Nephron progenitor cell (in vitro differentiated cells): ENCODE measurements at regions not wholly inside any gene's neighbourhood (a gene's known extent, or its start where the extent isn't known, plus 50 kb on each side); places are given as distances from the start of the nearest gene placed in this dataset.

ENCODE experiments used
- DNase-seq: peaks from one replicate; pipeline ENCODE4 v3.0.0; 2021
- H3K27ac Mint-ChIP-seq: 2 replicates; pipeline ENCODE4 v1.8.0; 2021; ENCODE audit warnings: mild to moderate bottlenecking, moderate library complexity, mixed read lengths
- H3K27me3 Mint-ChIP-seq: 2 replicates; pipeline ENCODE4 v1.8.0; 2021; ENCODE audit warnings: mild to moderate bottlenecking, low read depth, mixed read lengths; ENCODE audit not compliant: poor library complexity
- H3K36me3 Mint-ChIP-seq: 2 replicates; pipeline ENCODE4 v1.8.0; 2021; ENCODE audit warnings: low read depth, mixed read lengths
- H3K4me1 Mint-ChIP-seq: 2 replicates; pipeline ENCODE4 v1.8.0; 2021; ENCODE audit warnings: mixed read lengths
- H3K4me3 Mint-ChIP-seq: 2 replicates; pipeline ENCODE4 v1.8.0; 2021; ENCODE audit warnings: mild to moderate bottlenecking, moderate library complexity, mixed read lengths
- H3K9me3 Mint-ChIP-seq: 2 replicates; pipeline ENCODE4 v1.8.0; 2021; ENCODE audit warnings: mild to moderate bottlenecking, moderate library complexity, mixed read lengths
- CTCF ChIP-seq: fragments of 200-600 bp; sonication (generic); IDR thresholded peaks from 2 replicates; pipeline ENCODE4 v1.5.0; 2021; ENCODE audit warnings: antibody characterized with exemption

- H3K4me3 Mint-ChIP-seq: no peak overlapping the region
- H3K27me3 Mint-ChIP-seq: no peaks in the 10 kb centered on the region
- no peak for DNase-seq
- no peaks in the 10 kb centered on the region for H3K9me3 Mint-ChIP-seq
- no peak overlapping the region for H3K27ac Mint-ChIP-seq
- H3K36me3 Mint-ChIP-seq: no peaks in the 10 kb centered on the region
- no peaks in the 10 kb centered on the region for H3K4me1 Mint-ChIP-seq
- no peak for TF ChIP-seq CTCF
Measured at GRCh38 chr2:147546109-147546508, 298.7 kb upstream of the ACVR2A start.

- no peak for DNase-seq
- H3K4me1 Mint-ChIP-seq: peaks cover 14% of the 10 kb centered on the region
- no peaks in the 10 kb centered on the region for H3K36me3 Mint-ChIP-seq
- no peaks in the 10 kb centered on the region for H3K27me3 Mint-ChIP-seq
- no peak overlapping the region for H3K4me3 Mint-ChIP-seq
- no peaks in the 10 kb centered on the region for H3K9me3 Mint-ChIP-seq
- no peak for TF ChIP-seq CTCF
- H3K27ac Mint-ChIP-seq: no peak overlapping the region
Measured at GRCh38 chr2:147543056-147543455, 301.8 kb upstream of the ACVR2A start.

GRCh38 chr2:147542351-147542750 lies 302.5 kb upstream of the ACVR2A start:
- Mint-ChIP-seq H3K4me3 (no peak overlapping the region), H3K27ac (peak overlapping the region; percentile 77), H3K4me1 (peaks cover 15% of the 10 kb centered on the region), H3K9me3 (no peaks in the 10 kb centered on the region), H3K36me3 (no peaks in the 10 kb centered on the region), H3K27me3 (no peaks in the 10 kb centered on the region)
- no peak for DNase-seq
- TF ChIP-seq CTCF: no peak

- no peaks in the 10 kb centered on the region for H3K27me3 Mint-ChIP-seq
- no peak for DNase-seq
- H3K36me3 Mint-ChIP-seq: no peaks in the 10 kb centered on the region
- no peaks in the 10 kb centered on the region for H3K9me3 Mint-ChIP-seq
- H3K27ac Mint-ChIP-seq: no peak overlapping the region
- peaks cover 15% of the 10 kb centered on the region for H3K4me1 Mint-ChIP-seq
- TF ChIP-seq CTCF: no peak
- no peak overlapping the region for H3K4me3 Mint-ChIP-seq
Measured at GRCh38 chr2:147541314-147541713, 303.5 kb upstream of the ACVR2A start.

- no peaks in the 10 kb centered on the region for H3K36me3 Mint-ChIP-seq
- H3K4me1 Mint-ChIP-seq: peaks cover 28% of the 10 kb centered on the region
- H3K9me3 Mint-ChIP-seq: no peaks in the 10 kb centered on the region
- no peak overlapping the region for H3K4me3 Mint-ChIP-seq
- no peak overlapping the region for H3K27ac Mint-ChIP-seq
- DNase-seq: no peak
- no peak for TF ChIP-seq CTCF
- no peaks in the 10 kb centered on the region for H3K27me3 Mint-ChIP-seq
Measured at GRCh38 chr2:147538821-147539220, 306.0 kb upstream of the ACVR2A start.

- no peak for TF ChIP-seq CTCF
- no peaks in the 10 kb centered on the region for H3K9me3 Mint-ChIP-seq
- no peak for DNase-seq
- H3K4me1 Mint-ChIP-seq: peaks cover 36% of the 10 kb centered on the region
- peaks cover under 1% of the 10 kb centered on the region for H3K27me3 Mint-ChIP-seq
- no peak overlapping the region for H3K27ac Mint-ChIP-seq
- H3K4me3 Mint-ChIP-seq: no peak overlapping the region
- no peaks in the 10 kb centered on the region for H3K36me3 Mint-ChIP-seq
Measured at GRCh38 chr2:147538088-147538487, 306.7 kb upstream of the ACVR2A start.
